Astrocyte (in vitro differentiated cells and primary cell): ENCODE measurements at regions not wholly inside any gene's neighbourhood (a gene's known extent, or its start where the extent isn't known, plus 50 kb on each side); places are given as distances from the start of the nearest gene placed in this dataset.

Experiments used
- DNase-seq: peaks from one replicate; pipeline ENCODE4 v3.0.0-alpha.2; 2010; ENCODE audit warnings: low read depth
- FAIRE-seq: peaks from 2 replicates; lab custom pipeline; 2011; peaks lifted over from hg19 to GRCh38; lab: Jason Lieb, UNC
- H2AFZ ChIP-seq: 2 replicates; pipeline ENCODE4 v1.6.0; 2012; ENCODE audit warnings: low read depth, low read length, inconsistent platforms
- H3K27ac ChIP-seq: 2 replicates; pipeline ENCODE4 v1.5.1; 2011; ENCODE audit warnings: low read depth, low read length, inconsistent platforms
- H3K27me3 ChIP-seq: 2 replicates; pipeline ENCODE4 v1.6.0; 2011; ENCODE audit warnings: low read length, inconsistent platforms; ENCODE audit not compliant: insufficient read depth
- H3K36me3 ChIP-seq: 2 replicates; pipeline ENCODE4 v1.5.1; 2011; ENCODE audit warnings: low read length, inconsistent platforms; ENCODE audit not compliant: insufficient read depth
- H3K4me1 ChIP-seq: 2 replicates; pipeline ENCODE4 v1.5.1; 2011; ENCODE audit warnings: low read length, inconsistent platforms; ENCODE audit not compliant: insufficient read depth
- H3K4me2 ChIP-seq: 2 replicates; pipeline ENCODE4 v1.6.0; 2012; ENCODE audit warnings: low read length, inconsistent platforms
- H3K4me3 ChIP-seq: 2 replicates; pipeline ENCODE4 v1.5.1; 2011; ENCODE audit warnings: low read depth, mild to moderate bottlenecking, low read length, inconsistent platforms; ENCODE audit not compliant: insufficient read depth
- H3K79me2 ChIP-seq: 2 replicates; pipeline ENCODE4 v1.6.0; 2012; ENCODE audit warnings: mild to moderate bottlenecking, low read length, inconsistent platforms; ENCODE audit not compliant: insufficient read depth
- H3K9ac ChIP-seq: 2 replicates; pipeline ENCODE4 v1.6.0; 2012; ENCODE audit warnings: mild to moderate bottlenecking, low read length, inconsistent platforms
- H3K9me3 ChIP-seq: 2 replicates; pipeline ENCODE4 v1.5.1; 2012; ENCODE audit warnings: low read depth, mild to moderate bottlenecking, low read length, inconsistent platforms; ENCODE audit not compliant: insufficient read depth
- H4K20me1 ChIP-seq: 2 replicates; pipeline ENCODE4 v1.6.0; 2012; ENCODE audit warnings: low read length, inconsistent platforms; ENCODE audit not compliant: insufficient read depth
- H3K27ac Mint-ChIP-seq: one replicate; pipeline ENCODE4 v1.8.0; 2021; ENCODE audit warnings: mild to moderate bottlenecking, mixed read lengths; ENCODE audit not compliant: unreplicated experiment
- H3K27me3 Mint-ChIP-seq: one replicate; pipeline ENCODE4 v1.8.0; 2021; ENCODE audit warnings: low read depth, mixed read lengths; ENCODE audit not compliant: unreplicated experiment
- H3K36me3 Mint-ChIP-seq: one replicate; pipeline ENCODE4 v1.8.0; 2021; ENCODE audit warnings: low read depth, mixed read lengths; ENCODE audit not compliant: unreplicated experiment
- H3K4me1 Mint-ChIP-seq: one replicate; pipeline ENCODE4 v1.8.0; 2021; ENCODE audit warnings: low read depth, mixed read lengths; ENCODE audit not compliant: unreplicated experiment
- H3K4me3 Mint-ChIP-seq: one replicate; pipeline ENCODE4 v1.8.0; 2021; ENCODE audit warnings: mild to moderate bottlenecking, moderate library complexity, mixed read lengths; ENCODE audit not compliant: unreplicated experiment
- H3K9me3 Mint-ChIP-seq: one replicate; pipeline ENCODE4 v1.8.0; 2021; ENCODE audit warnings: mild to moderate bottlenecking, mixed read lengths; ENCODE audit not compliant: unreplicated experiment
- EZH2 ChIP-seq: IDR thresholded peaks from 2 replicates; pipeline ENCODE4 v1.6.1; 2012; ENCODE audit warnings: mild to moderate bottlenecking, low read length, inconsistent platforms; ENCODE audit not compliant: insufficient read depth
- TF ChIP-seq, protein P1 (sequence below): IDR thresholded peaks from 2 replicates; pipeline ENCODE4 v1.5.1; 2011; ENCODE audit warnings: low read depth, mild to moderate bottlenecking, inconsistent platforms, low read length, moderate library complexity; ENCODE audit not compliant: insufficient read depth

DNA sequence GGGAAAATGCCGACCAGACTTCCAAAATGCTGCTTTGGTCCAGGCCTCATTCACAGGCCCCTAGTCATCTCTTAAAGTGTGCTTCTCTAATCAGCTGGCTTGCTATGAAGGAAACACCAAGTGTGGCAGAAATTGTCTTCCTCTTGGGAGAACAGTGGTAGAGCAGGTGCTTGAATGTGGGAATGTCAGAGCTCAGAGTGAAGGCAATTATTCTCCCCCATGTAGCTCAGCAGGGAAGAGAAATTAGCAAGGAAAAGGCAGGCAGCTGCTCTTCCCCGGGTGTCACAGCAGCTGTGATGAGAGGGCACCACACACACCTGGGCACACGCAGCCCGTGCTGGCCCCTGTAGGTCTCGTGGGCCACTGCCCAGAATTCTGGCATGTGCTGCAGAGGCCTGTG, 358.5 kb downstream of the WDR72 start:
- Histone ChIP-seq H3K9ac (no peak overlapping the region), H3K27me3 (no peaks in the 10 kb centered on the region), H3K4me3 (no peak overlapping the region), H2AFZ (no peak overlapping the region), H3K27ac (no peak overlapping the region), H3K36me3 (no peaks in the 10 kb centered on the region), H3K9me3 (no peaks in the 10 kb centered on the region), H3K79me2 (no peaks in the 10 kb centered on the region), H3K4me1 (no peaks in the 10 kb centered on the region), H4K20me1 (no peaks in the 10 kb centered on the region), H3K4me2 (no peak overlapping the region)
- FAIRE-seq (no peak), DNase-seq (no peak)
- H3K27ac Mint-ChIP-seq = no peak overlapping the region
- no peaks in the 10 kb centered on the region for H3K9me3 Mint-ChIP-seq
- H3K4me1 Mint-ChIP-seq = no peaks in the 10 kb centered on the region
- no peaks in the 10 kb centered on the region for H3K36me3 Mint-ChIP-seq
- TF ChIP-seq, protein P1, sequence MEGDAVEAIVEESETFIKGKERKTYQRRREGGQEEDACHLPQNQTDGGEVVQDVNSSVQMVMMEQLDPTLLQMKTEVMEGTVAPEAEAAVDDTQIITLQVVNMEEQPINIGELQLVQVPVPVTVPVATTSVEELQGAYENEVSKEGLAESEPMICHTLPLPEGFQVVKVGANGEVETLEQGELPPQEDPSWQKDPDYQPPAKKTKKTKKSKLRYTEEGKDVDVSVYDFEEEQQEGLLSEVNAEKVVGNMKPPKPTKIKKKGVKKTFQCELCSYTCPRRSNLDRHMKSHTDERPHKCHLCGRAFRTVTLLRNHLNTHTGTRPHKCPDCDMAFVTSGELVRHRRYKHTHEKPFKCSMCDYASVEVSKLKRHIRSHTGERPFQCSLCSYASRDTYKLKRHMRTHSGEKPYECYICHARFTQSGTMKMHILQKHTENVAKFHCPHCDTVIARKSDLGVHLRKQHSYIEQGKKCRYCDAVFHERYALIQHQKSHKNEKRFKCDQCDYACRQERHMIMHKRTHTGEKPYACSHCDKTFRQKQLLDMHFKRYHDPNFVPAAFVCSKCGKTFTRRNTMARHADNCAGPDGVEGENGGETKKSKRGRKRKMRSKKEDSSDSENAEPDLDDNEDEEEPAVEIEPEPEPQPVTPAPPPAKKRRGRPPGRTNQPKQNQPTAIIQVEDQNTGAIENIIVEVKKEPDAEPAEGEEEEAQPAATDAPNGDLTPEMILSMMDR = no peak
- TF ChIP-seq EZH2 = no peak
- H3K4me3 Mint-ChIP-seq = no peak overlapping the region
- H3K27me3 Mint-ChIP-seq = peaks cover 16% of the 10 kb centered on the region

DNA sequence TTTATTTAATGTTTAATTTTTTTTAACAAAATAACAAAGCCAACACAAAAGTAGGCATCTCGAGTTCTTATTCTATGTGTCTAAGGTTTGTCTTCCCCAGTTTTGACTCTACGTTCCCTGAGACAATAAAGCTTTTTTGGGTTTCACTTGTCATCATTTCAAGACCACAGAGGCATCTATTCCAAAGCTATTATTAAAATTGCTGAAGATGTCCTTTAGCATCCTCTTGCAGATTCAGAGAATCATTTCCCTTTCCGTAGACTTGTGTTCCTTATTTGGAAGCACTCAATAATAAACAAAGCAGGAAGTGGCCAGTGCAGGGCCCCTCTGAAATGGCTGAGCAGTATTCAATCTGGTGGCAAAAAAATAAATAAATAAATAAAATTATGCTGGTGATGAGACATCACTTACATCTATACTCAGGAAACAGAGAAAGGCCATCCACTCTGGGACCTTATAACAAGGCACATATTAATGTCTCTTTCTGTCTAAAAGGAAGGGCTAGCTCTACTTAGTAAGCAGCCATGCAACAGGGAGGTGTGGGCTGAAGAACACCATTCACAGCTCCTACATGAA, 362.3 kb downstream of the WDR72 start:
- H3K9me3 Mint-ChIP-seq = no peaks in the 10 kb centered on the region
- no peaks in the 10 kb centered on the region for H3K27me3 ChIP-seq
- FAIRE-seq (no peak), DNase-seq (no peak)
- no peaks in the 10 kb centered on the region for H3K79me2 ChIP-seq
- H3K36me3 Mint-ChIP-seq = no peaks in the 10 kb centered on the region
- H3K27ac ChIP-seq = no peak overlapping the region
- peaks cover 4% of the 10 kb centered on the region for H3K27me3 Mint-ChIP-seq
- no peaks in the 10 kb centered on the region for H3K4me1 Mint-ChIP-seq
- H3K9me3 ChIP-seq = no peaks in the 10 kb centered on the region
- H3K36me3 ChIP-seq = no peaks in the 10 kb centered on the region
- H3K4me3 Mint-ChIP-seq = no peak overlapping the region
- no peak for TF ChIP-seq EZH2
- TF ChIP-seq, protein P1 = no peak
- no peak overlapping the region for H2AFZ ChIP-seq
- no peaks in the 10 kb centered on the region for H4K20me1 ChIP-seq
- H3K4me1 ChIP-seq = no peaks in the 10 kb centered on the region
- H3K4me3 ChIP-seq = no peak overlapping the region
- no peak overlapping the region for H3K9ac ChIP-seq
- no peak overlapping the region for H3K27ac Mint-ChIP-seq
- H3K4me2 ChIP-seq = no peak overlapping the region

DNA sequence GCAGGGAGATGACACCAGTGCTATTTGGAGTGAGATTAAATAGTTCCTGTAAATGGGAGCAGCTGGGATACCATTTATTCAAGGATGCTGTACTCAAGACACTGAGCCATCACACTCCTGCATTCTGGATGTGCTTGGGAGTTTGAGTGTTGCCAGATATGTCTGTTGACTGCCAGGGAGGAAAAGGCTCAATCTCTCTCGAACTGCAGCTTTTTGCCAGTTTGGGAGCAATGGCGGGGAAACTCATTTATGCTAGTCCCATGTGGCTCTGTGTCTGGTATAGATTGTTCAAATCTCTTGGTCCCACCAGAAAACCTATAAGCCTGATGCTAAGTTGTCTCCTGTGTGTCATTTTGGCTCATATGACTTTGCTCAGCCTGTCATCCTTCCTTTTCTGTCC, 363.6 kb downstream of the WDR72 start:
- Mint-ChIP-seq H3K9me3 (no peaks in the 10 kb centered on the region), H3K36me3 (no peaks in the 10 kb centered on the region), H3K27me3 (peaks cover 5% of the 10 kb centered on the region), H3K4me3 (no peak overlapping the region), H3K27ac (no peak overlapping the region), H3K4me1 (no peaks in the 10 kb centered on the region)
- H3K79me2 ChIP-seq = no peaks in the 10 kb centered on the region
- no peak overlapping the region for H3K4me3 ChIP-seq
- no peaks in the 10 kb centered on the region for H3K9me3 ChIP-seq
- H3K4me1 ChIP-seq = no peaks in the 10 kb centered on the region
- H3K9ac ChIP-seq = no peak overlapping the region
- no peaks in the 10 kb centered on the region for H3K27me3 ChIP-seq
- no peak for TF ChIP-seq EZH2
- TF ChIP-seq, protein P1 = no peak
- FAIRE-seq (no peak), DNase-seq (no peak)
- H3K4me2 ChIP-seq = no peak overlapping the region
- H4K20me1 ChIP-seq = no peaks in the 10 kb centered on the region
- H3K36me3 ChIP-seq = no peaks in the 10 kb centered on the region
- H2AFZ ChIP-seq = no peak overlapping the region
- no peak overlapping the region for H3K27ac ChIP-seq
